MCF 10A (cell line): ENCODE measurements at regions not wholly inside any gene's neighbourhood (a gene's known extent, or its start where the extent isn't known, plus 50 kb on each side); places are given as distances from the start of the nearest gene placed in this dataset.
A peak's percentile ranks its signal among the peaks of the same experiment; 100 is the strongest.

ENCODE experiments used
- BruUV-seq: library from RNA; stranded (reverse); fragments of 400-500 nt; replicated peaks from 2 replicates; lab custom pipeline; 2021; lab: Mats Ljungman, UMichigan
- CTCF ChIA-PET: fragments of 300-600 bp; sonication (Branson Sonifier 250); formaldehyde crosslinking; extraction: SDS; loops from one replicate; lab custom pipeline; 2021; ENCODE audit warnings: antibody characterized with exemption, inconsistent platforms; lab: Yijun Ruan, JAX
- POLR2A ChIA-PET: fragments of 300-600, 350-650 bp; sonication (Branson Sonifier 250); formaldehyde crosslinking; extraction: SDS; loops from one replicate; lab custom pipeline; 2020; ENCODE audit warnings: antibody characterized with exemption, inconsistent platforms; lab: Yijun Ruan, JAX
- DNase-seq: peaks from one replicate; pipeline ENCODE4 v3.0.0-alpha.2; 2018; ENCODE audit not compliant: unreplicated experiment
- H3K27ac Mint-ChIP-seq: one replicate; pipeline ENCODE4 v1.8.0; 2022; ENCODE audit warnings: mild to moderate bottlenecking, low read depth, mixed read lengths; ENCODE audit not compliant: unreplicated experiment
- H3K27me3 Mint-ChIP-seq: one replicate; pipeline ENCODE4 v1.8.0; 2022; ENCODE audit warnings: mixed read lengths; ENCODE audit not compliant: insufficient read depth, unreplicated experiment
- H3K36me3 Mint-ChIP-seq: one replicate; pipeline ENCODE4 v1.8.0; 2022; ENCODE audit warnings: mild to moderate bottlenecking, moderate library complexity, mixed read lengths; ENCODE audit not compliant: insufficient read depth, unreplicated experiment
- H3K4me1 Mint-ChIP-seq: one replicate; pipeline ENCODE4 v1.8.0; 2022; ENCODE audit warnings: mixed read lengths; ENCODE audit not compliant: insufficient read depth, unreplicated experiment
- H3K4me3 Mint-ChIP-seq: one replicate; pipeline ENCODE4 v1.8.0; 2022; ENCODE audit warnings: mild to moderate bottlenecking, moderate library complexity, mixed read lengths; ENCODE audit not compliant: unreplicated experiment
- H3K9me3 Mint-ChIP-seq: one replicate; pipeline ENCODE4 v1.8.0; 2022; ENCODE audit warnings: mixed read lengths; ENCODE audit not compliant: unreplicated experiment
- CTCF ChIP-seq: fragments of 200-600 bp; IDR thresholded peaks from one replicate; pipeline ENCODE4 v1.8.0; 2022; ENCODE audit warnings: antibody characterized with exemption, mild to moderate bottlenecking; ENCODE audit not compliant: unreplicated experiment
- intact Hi-C: fragments of 100-400 bp; cut with micrococcal nuclease; formaldehyde crosslinking; loops from 2 replicates; pipeline ENCODE4 v1.14.1; 2022

GRCh38 chr2:14137643-14138042 is 494.9 kb upstream of the LRATD1 start:
- no peak for TF ChIP-seq CTCF
- intact Hi-C loops, result no loop called here
- Mint-ChIP-seq H3K27me3 (no peaks in the 10 kb centered on the region), H3K9me3 (no peaks in the 10 kb centered on the region), H3K36me3 (no peaks in the 10 kb centered on the region), H3K4me1 (peaks cover 9% of the 10 kb centered on the region), H3K4me3 (no peak overlapping the region), H3K27ac (no peak overlapping the region)
- BruUV-seq, result no TSS peak
- ChIA-PET POLR2A (no interaction called here), CTCF (no interaction called here)
- peak; percentile 6 for DNase-seq

- no peak for TF ChIP-seq CTCF
- ChIA-PET POLR2A (interaction anchor here (0.9 kb wide), 1 partner anchor 14 kb away, joined by 3 read pairs; no protein-coding TSS in a partner anchor), CTCF (interaction anchor here (0.6 kb wide), 1 partner anchor 434 kb away, joined by 4 read pairs; no protein-coding TSS in a partner anchor)
- H3K4me3 Mint-ChIP-seq, result no peak overlapping the region
- no peaks in the 10 kb centered on the region for H3K4me1 Mint-ChIP-seq
- no peak overlapping the region for H3K27ac Mint-ChIP-seq
- no peaks in the 10 kb centered on the region for H3K9me3 Mint-ChIP-seq
- no TSS peak for BruUV-seq
- H3K36me3 Mint-ChIP-seq, result no peaks in the 10 kb centered on the region
- DNase-seq, result no peak
- intact Hi-C loops, result no loop called here
- no peaks in the 10 kb centered on the region for H3K27me3 Mint-ChIP-seq
Measured at GRCh38 chr2:14140009-14140550, 492.4 kb upstream of the LRATD1 start.

- intact Hi-C loops, result no loop called here
- Mint-ChIP-seq H3K27me3 (no peaks in the 10 kb centered on the region), H3K27ac (no peak overlapping the region), H3K4me3 (no peak overlapping the region), H3K4me1 (no peaks in the 10 kb centered on the region), H3K9me3 (no peaks in the 10 kb centered on the region), H3K36me3 (no peaks in the 10 kb centered on the region)
- DNase-seq, result no peak
- CTCF ChIA-PET, result no interaction called here
- POLR2A ChIA-PET, result no interaction called here
- BruUV-seq, result no TSS peak
- TF ChIP-seq CTCF, result no peak
Measured at GRCh38 chr2:14143435-14143834, 489.1 kb upstream of the LRATD1 start.

GRCh38 chr2:14148216-14148615 is 484.3 kb upstream of the LRATD1 start:
- Mint-ChIP-seq H3K9me3 (no peaks in the 10 kb centered on the region), H3K27me3 (no peaks in the 10 kb centered on the region), H3K4me1 (no peaks in the 10 kb centered on the region), H3K36me3 (no peaks in the 10 kb centered on the region), H3K27ac (no peak overlapping the region), H3K4me3 (no peak overlapping the region)
- CTCF ChIA-PET, result no interaction called here
- intact Hi-C loops, result no loop called here
- POLR2A ChIA-PET, result no interaction called here
- BruUV-seq, result no TSS peak
- peak; percentile 59 for DNase-seq
- no peak for TF ChIP-seq CTCF
